Type B pancreatic cell (in vitro differentiated cells): ENCODE measurements at regions not wholly inside any gene's neighbourhood (a gene's known extent, or its start where the extent isn't known, plus 50 kb on each side); places are given as distances from the start of the nearest gene placed in this dataset.

Experiments used
- DNase-seq: peaks from one replicate; pipeline ENCODE4 v3.0.0; 2021; ENCODE audit warnings: mixed read lengths; ENCODE audit not compliant: unreplicated experiment; ENCODE audit errors: extremely low spot score
- H3K27ac Mint-ChIP-seq: 2 replicates; pipeline ENCODE4 v1.8.0; 2021; ENCODE audit warnings: mild to moderate bottlenecking, mixed read lengths
- H3K27me3 Mint-ChIP-seq: 2 replicates; pipeline ENCODE4 v1.8.0; 2021; ENCODE audit warnings: mixed read lengths
- H3K36me3 Mint-ChIP-seq: 2 replicates; pipeline ENCODE4 v1.8.0; 2021; ENCODE audit warnings: mixed read lengths
- H3K4me1 Mint-ChIP-seq: one replicate; pipeline ENCODE4 v1.8.0; 2021; ENCODE audit warnings: mixed read lengths; ENCODE audit not compliant: unreplicated experiment
- H3K4me3 Mint-ChIP-seq: 2 replicates; pipeline ENCODE4 v1.8.0; 2021; ENCODE audit warnings: mild to moderate bottlenecking, mixed read lengths
- H3K9me3 Mint-ChIP-seq: 2 replicates; pipeline ENCODE4 v1.8.0; 2021; ENCODE audit warnings: mixed read lengths
- TF ChIP-seq, protein P1 (sequence below): fragments of 200-600 bp; sonication (generic); conservative IDR thresholded peaks from 2 replicates; pipeline ENCODE4 v1.5.0; 2021; ENCODE audit warnings: antibody characterized with exemption, mild to moderate bottlenecking

DNA sequence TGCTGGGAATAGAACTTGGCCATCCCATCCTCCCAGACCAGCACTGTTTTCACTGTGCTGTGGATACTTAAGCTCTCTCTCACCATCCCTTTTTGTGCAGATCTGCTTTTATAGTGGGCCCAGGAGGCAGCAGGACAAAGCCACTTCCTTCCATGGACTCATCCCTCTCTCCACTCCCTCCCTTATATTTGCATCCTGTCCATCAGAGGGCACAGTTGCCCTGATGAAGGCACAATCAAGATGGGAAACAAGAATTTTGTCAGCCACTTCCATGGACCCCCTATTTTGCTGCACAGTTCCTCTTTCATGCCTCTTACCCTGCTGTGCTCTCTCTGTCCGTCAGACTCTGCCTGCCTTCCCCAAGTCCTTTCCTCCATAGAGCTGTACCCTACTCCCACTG, 338.7 kb downstream of the HRH4 start:
- Mint-ChIP-seq H3K27me3 (no peaks in the 10 kb centered on the region), H3K4me1 (peaks cover 22% of the 10 kb centered on the region), H3K9me3 (peaks cover 18% of the 10 kb centered on the region), H3K27ac (peak overlapping the region; percentile 88), H3K36me3 (no peaks in the 10 kb centered on the region), H3K4me3 (no peak overlapping the region)
- DNase-seq = no peak
- TF ChIP-seq, protein P1, sequence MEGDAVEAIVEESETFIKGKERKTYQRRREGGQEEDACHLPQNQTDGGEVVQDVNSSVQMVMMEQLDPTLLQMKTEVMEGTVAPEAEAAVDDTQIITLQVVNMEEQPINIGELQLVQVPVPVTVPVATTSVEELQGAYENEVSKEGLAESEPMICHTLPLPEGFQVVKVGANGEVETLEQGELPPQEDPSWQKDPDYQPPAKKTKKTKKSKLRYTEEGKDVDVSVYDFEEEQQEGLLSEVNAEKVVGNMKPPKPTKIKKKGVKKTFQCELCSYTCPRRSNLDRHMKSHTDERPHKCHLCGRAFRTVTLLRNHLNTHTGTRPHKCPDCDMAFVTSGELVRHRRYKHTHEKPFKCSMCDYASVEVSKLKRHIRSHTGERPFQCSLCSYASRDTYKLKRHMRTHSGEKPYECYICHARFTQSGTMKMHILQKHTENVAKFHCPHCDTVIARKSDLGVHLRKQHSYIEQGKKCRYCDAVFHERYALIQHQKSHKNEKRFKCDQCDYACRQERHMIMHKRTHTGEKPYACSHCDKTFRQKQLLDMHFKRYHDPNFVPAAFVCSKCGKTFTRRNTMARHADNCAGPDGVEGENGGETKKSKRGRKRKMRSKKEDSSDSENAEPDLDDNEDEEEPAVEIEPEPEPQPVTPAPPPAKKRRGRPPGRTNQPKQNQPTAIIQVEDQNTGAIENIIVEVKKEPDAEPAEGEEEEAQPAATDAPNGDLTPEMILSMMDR = peak; percentile 23

DNA sequence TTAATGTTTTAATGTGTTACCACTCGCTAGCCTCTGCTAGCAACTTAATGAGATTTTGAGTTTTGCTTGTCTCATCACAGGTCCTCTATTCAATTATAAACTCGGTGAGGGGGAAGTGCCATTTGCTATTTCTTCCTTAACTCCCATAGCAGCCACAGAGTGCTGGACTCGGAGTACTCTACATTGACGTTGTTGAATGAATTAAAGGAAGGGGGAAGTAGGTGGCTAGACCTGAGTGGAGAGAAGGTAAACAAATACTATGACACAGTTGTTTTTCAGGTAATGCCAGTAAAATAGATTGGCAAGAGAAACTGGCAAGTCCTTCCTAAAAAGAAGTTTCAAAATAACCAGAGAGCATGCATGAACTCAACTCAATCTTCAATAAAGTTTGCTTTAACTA, 339.3 kb downstream of the HRH4 start:
- no peak for DNase-seq
- H3K4me1 Mint-ChIP-seq = peaks cover 18% of the 10 kb centered on the region
- no peaks in the 10 kb centered on the region for H3K36me3 Mint-ChIP-seq
- TF ChIP-seq, protein P1 = no peak
- peaks cover 13% of the 10 kb centered on the region for H3K9me3 Mint-ChIP-seq
- H3K27me3 Mint-ChIP-seq = no peaks in the 10 kb centered on the region
- H3K27ac Mint-ChIP-seq = peak overlapping the region; percentile 88
- H3K4me3 Mint-ChIP-seq = peak overlapping the region; percentile 62

DNA sequence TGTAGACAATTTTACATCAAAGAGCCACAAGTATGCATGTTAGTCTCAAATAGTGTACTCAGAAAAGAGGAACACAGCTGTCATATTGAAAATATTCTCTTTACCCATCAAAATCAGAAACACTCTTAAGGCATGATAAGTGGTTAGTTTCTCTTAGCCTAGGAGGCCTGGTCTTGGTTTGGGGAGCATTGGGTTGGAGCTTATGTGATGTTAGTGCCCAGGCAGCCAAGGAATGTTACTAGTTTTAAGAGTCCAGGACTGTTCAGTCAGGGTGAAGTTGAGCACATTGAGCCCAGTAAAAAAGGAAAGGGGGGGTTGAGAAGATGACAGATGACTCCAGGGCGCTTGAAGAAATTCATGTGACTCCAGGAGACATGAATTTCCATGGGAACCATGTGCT, 340.6 kb downstream of the HRH4 start:
- DNase-seq = no peak
- Mint-ChIP-seq H3K27me3 (no peaks in the 10 kb centered on the region), H3K4me3 (no peak overlapping the region), H3K27ac (peak overlapping the region; percentile 78), H3K4me1 (peaks cover 18% of the 10 kb centered on the region), H3K36me3 (no peaks in the 10 kb centered on the region), H3K9me3 (peaks cover 7% of the 10 kb centered on the region)
- TF ChIP-seq, protein P1 = no peak

DNA sequence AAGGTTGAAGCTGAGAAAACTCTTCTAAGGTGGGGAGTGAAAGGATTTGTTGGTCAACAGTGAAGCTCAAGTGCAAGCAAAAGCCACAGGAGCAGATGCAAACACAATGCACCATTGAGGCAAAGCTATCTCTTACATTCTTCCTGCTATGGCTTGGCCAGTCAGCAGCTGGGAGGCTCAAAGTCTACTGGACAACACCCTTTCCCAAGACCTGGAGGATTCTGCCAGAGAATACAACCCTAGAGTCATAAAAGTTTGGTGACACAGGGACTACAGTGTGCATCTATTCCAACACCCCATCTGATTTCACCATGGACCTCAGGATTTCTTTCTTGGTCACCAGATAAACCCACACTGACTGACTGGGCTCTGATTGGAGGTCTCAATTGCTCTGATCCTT, 342.0 kb downstream of the HRH4 start:
- H3K4me1 Mint-ChIP-seq = peaks cover 18% of the 10 kb centered on the region
- no peak for DNase-seq
- TF ChIP-seq, protein P1 = no peak

DNA sequence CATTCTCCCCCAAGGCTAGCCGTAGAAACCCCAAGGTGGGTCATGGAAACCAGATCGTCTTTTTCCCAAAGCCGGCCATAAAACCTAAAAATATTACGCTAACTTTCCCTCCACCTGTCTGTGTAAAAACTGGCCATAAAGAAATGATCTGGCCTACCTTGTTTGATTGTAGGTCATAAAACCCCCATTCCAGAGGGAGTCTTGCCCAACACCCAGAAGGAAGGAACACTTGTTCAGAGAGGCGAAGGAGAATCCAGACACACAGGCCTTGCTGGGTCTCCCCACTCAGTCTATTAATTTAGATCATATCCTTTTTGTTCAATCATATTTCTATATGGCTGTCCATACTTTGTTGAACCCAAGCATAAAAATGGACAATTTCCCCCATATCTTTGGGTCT, 344.7 kb downstream of the HRH4 start:
- no peak overlapping the region for H3K4me3 Mint-ChIP-seq
- no peak overlapping the region for H3K27ac Mint-ChIP-seq
- peaks cover 22% of the 10 kb centered on the region for H3K9me3 Mint-ChIP-seq
- peaks cover 8% of the 10 kb centered on the region for H3K4me1 Mint-ChIP-seq
- H3K27me3 Mint-ChIP-seq = no peaks in the 10 kb centered on the region
- TF ChIP-seq, protein P1 = no peak
- no peaks in the 10 kb centered on the region for H3K36me3 Mint-ChIP-seq
- no peak for DNase-seq

More for the DNA sequence above, 342.0 kb downstream of the HRH4 start:
- no peaks in the 10 kb centered on the region for H3K36me3 Mint-ChIP-seq
- H3K9me3 Mint-ChIP-seq = peaks cover 6% of the 10 kb centered on the region
- no peaks in the 10 kb centered on the region for H3K27me3 Mint-ChIP-seq
- H3K27ac Mint-ChIP-seq = no peak overlapping the region
- H3K4me3 Mint-ChIP-seq = no peak overlapping the region
